ENCODE measurements at regions not wholly inside any gene's neighbourhood (a gene's known extent, or its start where the extent isn't known, plus 50 kb on each side); places are given as distances from the start of the nearest gene placed in this dataset.

GRCh38 chr20:59403962-59404314, 103.5 kb downstream of the EDN3 start:
- H3K36me3 ChIP-seq: no peaks in the 10 kb centered on the region
- no peak for TF ChIP-seq CTCF (IDR thresholded peaks at IDR 0.05; ENCODE audit: low read depth, low read length)
- no peaks in the 10 kb centered on the region for H3K9me3 ChIP-seq (ENCODE audit: severe bottlenecking)
- H3K27me3 ChIP-seq (ENCODE audit: insufficient read depth, low read depth, severe bottlenecking): no peaks in the 10 kb centered on the region
- peak overlapping the region; percentile 51 for H3K27ac ChIP-seq
- DNase-seq: no peak
- peak overlapping the region; percentile 21 for H3K4me3 ChIP-seq (ENCODE audit: low read depth, low read length)

- peak overlapping the region; percentile 19; the same call in 1 of the 2 replicates for H3K4me3 ChIP-seq (ENCODE audit: low read depth, low read length)
- H3K27me3 ChIP-seq (ENCODE audit: insufficient read depth, low read depth, severe bottlenecking): no peaks in the 10 kb centered on the region
- H3K27ac ChIP-seq: peak overlapping the region; percentile 52
- H3K36me3 ChIP-seq: no peaks in the 10 kb centered on the region
- DNase-seq: peak; percentile 69
- no peak for TF ChIP-seq CTCF (IDR thresholded peaks at IDR 0.05; ENCODE audit: low read depth, low read length)
- H3K9me3 ChIP-seq (ENCODE audit: severe bottlenecking): no peaks in the 10 kb centered on the region
Measured at GRCh38 chr20:59404749-59405148, 104.3 kb downstream of the EDN3 start.

- no peak for TF ChIP-seq CTCF (IDR thresholded peaks at IDR 0.05; ENCODE audit: low read depth, low read length)
- H3K9me3 ChIP-seq (ENCODE audit: severe bottlenecking): no peaks in the 10 kb centered on the region
- H3K36me3 ChIP-seq: no peaks in the 10 kb centered on the region
- H3K27ac ChIP-seq: peak overlapping the region; percentile 52
- no peaks in the 10 kb centered on the region for H3K27me3 ChIP-seq (ENCODE audit: insufficient read depth, low read depth, severe bottlenecking)
- DNase-seq: no peak
- H3K4me3 ChIP-seq (ENCODE audit: low read depth, low read length): no peak overlapping the region
Measured at GRCh38 chr20:59405226-59406200, 105.1 kb downstream of the EDN3 start.

GRCh38 chr20:59406446-59406845, 106.0 kb downstream of the EDN3 start:
- Histone ChIP-seq H3K27me3 (ENCODE audit: insufficient read depth, low read depth, severe bottlenecking) (no peaks in the 10 kb centered on the region), H3K9me3 (ENCODE audit: severe bottlenecking) (no peaks in the 10 kb centered on the region), H3K36me3 (no peaks in the 10 kb centered on the region), H3K4me3 (ENCODE audit: low read depth, low read length) (no peak overlapping the region), H3K27ac (no peak overlapping the region)
- DNase-seq: no peak
- TF ChIP-seq CTCF (IDR thresholded peaks at IDR 0.05; ENCODE audit: low read depth, low read length): no peak

- no peak for TF ChIP-seq CTCF (IDR thresholded peaks at IDR 0.05; ENCODE audit: low read depth, low read length)
- no peak overlapping the region for H3K27ac ChIP-seq
- no peaks in the 10 kb centered on the region for H3K27me3 ChIP-seq (ENCODE audit: insufficient read depth, low read depth, severe bottlenecking)
- no peak for DNase-seq
- H3K9me3 ChIP-seq (ENCODE audit: severe bottlenecking): peaks cover 7% of the 10 kb centered on the region
- no peak overlapping the region for H3K4me3 ChIP-seq (ENCODE audit: low read depth, low read length)
- H3K36me3 ChIP-seq: no peaks in the 10 kb centered on the region
Measured at GRCh38 chr20:59411170-59411569, 110.8 kb downstream of the EDN3 start.
